GM12892 (cell line): ENCODE measurements at regions not wholly inside any gene's neighbourhood (a gene's known extent, or its start where the extent isn't known, plus 50 kb on each side); places are given as distances from the start of the nearest gene placed in this dataset.

Experiments
- POLR2A ChIP-seq: IDR thresholded peaks from 2 replicates; pipeline ENCODE4 v1.6.1; 2011; ENCODE audit warnings: low read depth, low read length, control low read depth
- POLR2AphosphoS5 ChIP-seq: IDR thresholded peaks from 2 replicates; pipeline ENCODE4 v1.6.1; 2011; ENCODE audit warnings: low read depth, low read length, control low read depth

DNA sequence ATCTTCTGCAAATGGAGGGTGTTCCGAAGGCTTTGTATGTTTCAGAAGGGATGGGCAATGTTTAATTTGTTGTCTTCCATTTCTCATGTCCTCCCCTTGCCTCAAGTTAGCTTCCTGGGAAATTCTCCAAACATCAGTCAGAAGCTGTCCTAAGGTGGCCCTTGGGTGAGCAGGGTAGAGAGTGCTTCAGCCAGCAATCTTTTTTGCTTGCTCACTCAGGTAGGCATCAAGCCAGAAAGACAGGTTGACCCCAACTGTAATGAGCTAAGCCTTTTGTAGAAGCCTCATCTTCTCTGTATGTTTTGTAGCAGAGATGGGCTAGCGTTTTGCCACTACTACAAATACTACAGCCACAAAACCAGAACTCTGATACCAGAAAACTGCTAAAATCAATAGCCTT, 321.5 kb upstream of the FAM78B start:
- TF ChIP-seq POLR2A = no peak
- no peak for TF ChIP-seq POLR2AphosphoS5
